DOHH2 (cell line): ENCODE measurements at regions not wholly inside any gene's neighbourhood (a gene's known extent, or its start where the extent isn't known, plus 50 kb on each side); places are given as distances from the start of the nearest gene placed in this dataset.

ENCODE experiments used
- CTCF ChIP-seq: fragments of 200-600 bp; sonication (generic); IDR thresholded peaks from one replicate; pipeline ENCODE4 v1.5.1; 2014; ENCODE audit warnings: antibody characterized with exemption, mild to moderate bottlenecking, low read depth, low read length; ENCODE audit not compliant: poor library complexity, severe bottlenecking
- EZH2phosphoT487 ChIP-seq: fragments of 200-600 bp; sonication (generic); IDR thresholded peaks from 2 replicates; pipeline ENCODE4 v1.6.1; 2017; ENCODE audit warnings: borderline replicate concordance, mild to moderate bottlenecking, antibody characterized with exemption, low read length, moderate library complexity, mixed read lengths

GRCh38 chr12:130111965-130112496 is 50.2 kb upstream of the FZD10 start:
- TF ChIP-seq CTCF (no peak), EZH2phosphoT487 (no peak)
